Spleen (tissue), 7 donors: ENCODE measurements at regions not wholly inside any gene's neighbourhood (a gene's known extent, or its start where the extent isn't known, plus 50 kb on each side); places are given as distances from the start of the nearest gene placed in this dataset.

Source experiments
- POLR2A ChIP-seq, 3 donors: fragments of 450-650 bp; IDR thresholded peaks; one replicate each; pipeline ENCODE4 v1.5.1; 2017; ENCODE audit warnings: antibody characterized with exemption in 3 of 3, mild to moderate bottlenecking in 1 of 3
- POLR2AphosphoS5 ChIP-seq, 3 donors: sonication (generic); formaldehyde crosslinking; IDR thresholded peaks; one replicate each; pipeline ENCODE4 v1.5.1; 2017; ENCODE audit warnings: antibody characterized with exemption in 3 of 3
- TF ChIP-seq, protein P1 (sequence below), 11 experiments: fragments of 200-600 bp in 7 of 11; fragments of 450-650 bp in 4 of 11; sonication (generic) in 4 of 11; IDR thresholded peaks in 8 of 11; conservative IDR thresholded peaks in 3 of 11; 1 replicate in 7 of 11; 2 replicates in 4 of 11; pipeline versions ENCODE4 v1.4.0 to v1.8.0; 2016 to 2021; ENCODE audit warnings: antibody characterized with exemption in 11 of 11, inconsistent platforms in 4 of 11, mild to moderate bottlenecking in 1 of 11
- donor health status: DM: no; HTN: no; CAD: no; lungs with moderate emphysema.
- donor health status: DM: no; HTN: no; CAD: no.
- donor health status: DM: no; HTN: no; CAD: no.

DNA sequence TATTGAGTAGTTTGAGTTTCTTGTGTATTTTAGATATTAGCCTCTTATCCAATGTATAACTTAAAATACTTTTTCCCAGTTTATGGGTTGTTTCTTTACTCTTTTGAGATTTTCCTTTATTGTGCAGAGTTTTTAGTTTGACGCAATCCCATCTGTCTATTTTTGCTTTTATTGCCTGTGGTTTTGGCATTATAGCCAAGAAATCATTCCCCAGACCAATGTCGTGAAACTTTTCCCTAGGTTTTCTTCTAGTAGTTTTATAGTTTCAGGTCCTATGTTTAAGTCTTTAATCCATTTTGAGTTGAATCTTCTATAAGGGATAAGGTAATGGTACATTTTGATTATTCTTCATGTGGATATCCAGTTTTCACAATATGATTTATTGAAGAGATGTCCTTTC is 87.6 kb downstream of the LEPR start:
- TF ChIP-seq POLR2AphosphoS5 (IDR thresholded peaks at IDR 0.05), result no peak
- TF ChIP-seq, protein P1, sequence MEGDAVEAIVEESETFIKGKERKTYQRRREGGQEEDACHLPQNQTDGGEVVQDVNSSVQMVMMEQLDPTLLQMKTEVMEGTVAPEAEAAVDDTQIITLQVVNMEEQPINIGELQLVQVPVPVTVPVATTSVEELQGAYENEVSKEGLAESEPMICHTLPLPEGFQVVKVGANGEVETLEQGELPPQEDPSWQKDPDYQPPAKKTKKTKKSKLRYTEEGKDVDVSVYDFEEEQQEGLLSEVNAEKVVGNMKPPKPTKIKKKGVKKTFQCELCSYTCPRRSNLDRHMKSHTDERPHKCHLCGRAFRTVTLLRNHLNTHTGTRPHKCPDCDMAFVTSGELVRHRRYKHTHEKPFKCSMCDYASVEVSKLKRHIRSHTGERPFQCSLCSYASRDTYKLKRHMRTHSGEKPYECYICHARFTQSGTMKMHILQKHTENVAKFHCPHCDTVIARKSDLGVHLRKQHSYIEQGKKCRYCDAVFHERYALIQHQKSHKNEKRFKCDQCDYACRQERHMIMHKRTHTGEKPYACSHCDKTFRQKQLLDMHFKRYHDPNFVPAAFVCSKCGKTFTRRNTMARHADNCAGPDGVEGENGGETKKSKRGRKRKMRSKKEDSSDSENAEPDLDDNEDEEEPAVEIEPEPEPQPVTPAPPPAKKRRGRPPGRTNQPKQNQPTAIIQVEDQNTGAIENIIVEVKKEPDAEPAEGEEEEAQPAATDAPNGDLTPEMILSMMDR (IDR thresholded peaks at IDR 0.05 in 8 of 11, conservative IDR thresholded peaks at IDR 0.05 in 3 of 11), result no peak
- no peak for TF ChIP-seq POLR2A (IDR thresholded peaks at IDR 0.05)
